Erythroblast (primary cell): ENCODE measurements at regions not wholly inside any gene's neighbourhood (a gene's known extent, or its start where the extent isn't known, plus 50 kb on each side); places are given as distances from the start of the nearest gene placed in this dataset.

Source experiments
- GATA1 ChIP-seq: IDR thresholded peaks from 2 replicates; pipeline ENCODE4 v1.6.1; 2011; ENCODE audit warnings: low read depth, mild to moderate bottlenecking, control low read depth, low read length, moderate library complexity
- POLR2A ChIP-seq: IDR thresholded peaks from 2 replicates; pipeline ENCODE4 v1.6.1; 2011; ENCODE audit warnings: mild to moderate bottlenecking, low read length

GRCh38 chr2:219724628-219725027 is 97.2 kb downstream of the SLC4A3 start:
- TF ChIP-seq POLR2A: no peak
- no peak for TF ChIP-seq GATA1
